A549 (cell line): ENCODE measurements at regions not wholly inside any gene's neighbourhood (a gene's known extent, or its start where the extent isn't known, plus 50 kb on each side); places are given as distances from the start of the nearest gene placed in this dataset.

Experiments
- CHD2 ChIP-seq: fragments of 150-350 bp; IDR thresholded peaks from 2 replicates; pipeline ENCODE4 v1.6.1; 2014; ENCODE audit warnings: low read length; ENCODE audit not compliant: partially characterized antibody
- EP300 ChIP-seq, 2 experiments: fragments of >200 bp; sonication (Bioruptor Twin); formaldehyde crosslinking; IDR thresholded peaks; 2 replicates in 1 of 2; 3 replicates in 1 of 2; pipeline ENCODE4 v1.6.1; 2016 to 2017
- HDAC2 ChIP-seq: fragments of 200-600 bp; sonication (generic); IDR thresholded peaks from 2 replicates; pipeline ENCODE4 v1.6.1; 2016
- JUN ChIP-seq, 2 experiments: fragments of >200 bp; sonication (Bioruptor Twin); formaldehyde crosslinking; IDR thresholded peaks; 2 replicates in 1 of 2; 3 replicates in 1 of 2; pipeline ENCODE4 v1.6.1; 2016 to 2017
- MAX ChIP-seq: IDR thresholded peaks from 2 replicates; pipeline ENCODE4 v1.6.1; 2012
- NPAS2 ChIP-seq: fragments of 250-450 bp; sonication (Bioruptor Pico); IDR thresholded peaks from 2 replicates; pipeline ENCODE4 v1.8.0; 2022; ENCODE audit warnings: mild to moderate bottlenecking, moderate library complexity, borderline replicate concordance
- POLR2A ChIP-seq: IDR thresholded peaks from 2 replicates; pipeline ENCODE4 v1.6.1; 2012; ENCODE audit warnings: mild to moderate bottlenecking, low read length
- RAD21 ChIP-seq, 2 experiments: fragments of >200 bp in 1 of 2; sonication (Bioruptor Twin) in 1 of 2; formaldehyde crosslinking in 1 of 2; IDR thresholded peaks in 1 of 2; conservative IDR thresholded peaks in 1 of 2; 2 replicates in 1 of 2; 3 replicates in 1 of 2; pipeline ENCODE4 v1.6.1; 2012 to 2018; ENCODE audit warnings: inconsistent platforms in 1 of 2
- RFX5 ChIP-seq: fragments of 450-650 bp; IDR thresholded peaks from 2 replicates; pipeline ENCODE4 v1.7.1; 2014; ENCODE audit warnings: antibody characterized with exemption, mild to moderate bottlenecking, moderate library complexity
- TF ChIP-seq, protein P1 (sequence below): fragments of 200-600 bp; sonication (generic); IDR thresholded peaks from 2 replicates; pipeline ENCODE4 v1.6.1; 2016; ENCODE audit warnings: antibody characterized with exemption, mild to moderate bottlenecking, moderate library complexity
- TF ChIP-seq, protein P2 (sequence below): fragments of >200 bp; sonication (Bioruptor Twin); formaldehyde crosslinking; IDR thresholded peaks from 3 replicates; pipeline ENCODE4 v1.5.1; 2016

DNA sequence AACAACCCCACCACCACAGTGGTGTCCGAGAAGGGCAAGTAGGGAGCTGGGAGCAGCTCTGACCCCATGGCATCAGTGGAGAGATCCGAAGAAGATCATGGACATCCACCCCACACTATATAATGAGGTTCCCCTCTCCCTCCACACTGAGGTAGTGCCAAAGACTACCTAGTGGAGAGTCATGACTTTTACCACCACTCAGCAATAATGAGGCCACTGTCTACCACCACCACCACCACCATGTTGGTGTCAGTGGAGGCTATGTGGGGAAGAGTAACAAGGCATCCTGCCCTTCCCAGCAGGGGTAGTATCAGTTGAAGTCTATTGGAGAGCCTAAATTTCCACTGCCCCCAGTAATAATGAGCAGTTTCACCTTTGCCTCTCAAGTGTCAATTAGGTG lies 321.7 kb upstream of the ZC3H15 start:
- TF ChIP-seq RFX5 (no peak), POLR2A (no peak), EP300 (IDR thresholded peaks at IDR 0.05) (no peak), RAD21 (conservative IDR thresholded peaks at IDR 0.05 in 1 of 2, IDR thresholded peaks at IDR 0.05 in 1 of 2) (no peak), MAX (no peak), CHD2 (no peak), NPAS2 (no peak), HDAC2 (no peak), JUN (IDR thresholded peaks at IDR 0.05) (no peak)
- TF ChIP-seq, protein P1, sequence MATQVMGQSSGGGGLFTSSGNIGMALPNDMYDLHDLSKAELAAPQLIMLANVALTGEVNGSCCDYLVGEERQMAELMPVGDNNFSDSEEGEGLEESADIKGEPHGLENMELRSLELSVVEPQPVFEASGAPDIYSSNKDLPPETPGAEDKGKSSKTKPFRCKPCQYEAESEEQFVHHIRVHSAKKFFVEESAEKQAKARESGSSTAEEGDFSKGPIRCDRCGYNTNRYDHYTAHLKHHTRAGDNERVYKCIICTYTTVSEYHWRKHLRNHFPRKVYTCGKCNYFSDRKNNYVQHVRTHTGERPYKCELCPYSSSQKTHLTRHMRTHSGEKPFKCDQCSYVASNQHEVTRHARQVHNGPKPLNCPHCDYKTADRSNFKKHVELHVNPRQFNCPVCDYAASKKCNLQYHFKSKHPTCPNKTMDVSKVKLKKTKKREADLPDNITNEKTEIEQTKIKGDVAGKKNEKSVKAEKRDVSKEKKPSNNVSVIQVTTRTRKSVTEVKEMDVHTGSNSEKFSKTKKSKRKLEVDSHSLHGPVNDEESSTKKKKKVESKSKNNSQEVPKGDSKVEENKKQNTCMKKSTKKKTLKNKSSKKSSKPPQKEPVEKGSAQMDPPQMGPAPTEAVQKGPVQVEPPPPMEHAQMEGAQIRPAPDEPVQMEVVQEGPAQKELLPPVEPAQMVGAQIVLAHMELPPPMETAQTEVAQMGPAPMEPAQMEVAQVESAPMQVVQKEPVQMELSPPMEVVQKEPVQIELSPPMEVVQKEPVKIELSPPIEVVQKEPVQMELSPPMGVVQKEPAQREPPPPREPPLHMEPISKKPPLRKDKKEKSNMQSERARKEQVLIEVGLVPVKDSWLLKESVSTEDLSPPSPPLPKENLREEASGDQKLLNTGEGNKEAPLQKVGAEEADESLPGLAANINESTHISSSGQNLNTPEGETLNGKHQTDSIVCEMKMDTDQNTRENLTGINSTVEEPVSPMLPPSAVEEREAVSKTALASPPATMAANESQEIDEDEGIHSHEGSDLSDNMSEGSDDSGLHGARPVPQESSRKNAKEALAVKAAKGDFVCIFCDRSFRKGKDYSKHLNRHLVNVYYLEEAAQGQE: no peak
- TF ChIP-seq, protein P2, sequence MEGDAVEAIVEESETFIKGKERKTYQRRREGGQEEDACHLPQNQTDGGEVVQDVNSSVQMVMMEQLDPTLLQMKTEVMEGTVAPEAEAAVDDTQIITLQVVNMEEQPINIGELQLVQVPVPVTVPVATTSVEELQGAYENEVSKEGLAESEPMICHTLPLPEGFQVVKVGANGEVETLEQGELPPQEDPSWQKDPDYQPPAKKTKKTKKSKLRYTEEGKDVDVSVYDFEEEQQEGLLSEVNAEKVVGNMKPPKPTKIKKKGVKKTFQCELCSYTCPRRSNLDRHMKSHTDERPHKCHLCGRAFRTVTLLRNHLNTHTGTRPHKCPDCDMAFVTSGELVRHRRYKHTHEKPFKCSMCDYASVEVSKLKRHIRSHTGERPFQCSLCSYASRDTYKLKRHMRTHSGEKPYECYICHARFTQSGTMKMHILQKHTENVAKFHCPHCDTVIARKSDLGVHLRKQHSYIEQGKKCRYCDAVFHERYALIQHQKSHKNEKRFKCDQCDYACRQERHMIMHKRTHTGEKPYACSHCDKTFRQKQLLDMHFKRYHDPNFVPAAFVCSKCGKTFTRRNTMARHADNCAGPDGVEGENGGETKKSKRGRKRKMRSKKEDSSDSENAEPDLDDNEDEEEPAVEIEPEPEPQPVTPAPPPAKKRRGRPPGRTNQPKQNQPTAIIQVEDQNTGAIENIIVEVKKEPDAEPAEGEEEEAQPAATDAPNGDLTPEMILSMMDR: no peak
